Cardiac muscle cell (in vitro differentiated cells and primary cell): ENCODE measurements at regions not wholly inside any gene's neighbourhood (a gene's known extent, or its start where the extent isn't known, plus 50 kb on each side); places are given as distances from the start of the nearest gene placed in this dataset.

ENCODE experiments used
- DNase-seq, 2 donors: peaks; one replicate each; pipeline versions ENCODE4 v3.0.0 to v3.0.0-alpha.2; 2010 to 2017; ENCODE audit warnings: low read depth in 1 of 2, low spot score in 1 of 2
- H3K27ac ChIP-seq: fragments of 200-600 bp; sonication (generic); 2 replicates; pipeline ENCODE4 v1.5.1; 2016
- H3K27me3 ChIP-seq: fragments of 200-600 bp; sonication (generic); 2 replicates; pipeline ENCODE4 v1.6.0; 2016; ENCODE audit warnings: control low read depth
- H3K36me3 ChIP-seq: fragments of 200-600 bp; sonication (generic); 2 replicates; pipeline ENCODE4 v1.5.1; 2016; ENCODE audit warnings: control low read depth
- H3K4me1 ChIP-seq: fragments of 200-600 bp; sonication (generic); 2 replicates; pipeline ENCODE4 v1.8.1; 2017; ENCODE audit warnings: low read depth, mild to moderate bottlenecking, mixed run types
- H3K4me3 ChIP-seq: fragments of 200-600 bp; sonication (generic); 2 replicates; pipeline ENCODE4 v1.5.1; 2016; ENCODE audit warnings: mild to moderate bottlenecking
- H3K9me3 ChIP-seq: fragments of 200-600 bp; sonication (generic); 2 replicates; pipeline ENCODE4 v1.5.1; 2017; ENCODE audit warnings: low read depth, mild to moderate bottlenecking, control low read depth
- CTCF ChIP-seq: IDR thresholded peaks from 2 replicates; pipeline ENCODE4 v1.5.1; 2012; ENCODE audit warnings: low read depth, mild to moderate bottlenecking, low read length

GRCh38 chrY:4483693-4484092 lies 516.4 kb upstream of the PCDH11Y start:
- H3K27ac ChIP-seq: no peak overlapping the region
- no peaks in the 10 kb centered on the region for H3K36me3 ChIP-seq
- peak in 1 of 2 donors; percentile 11 for DNase-seq
- H3K4me1 ChIP-seq: no peaks in the 10 kb centered on the region
- no peaks in the 10 kb centered on the region for H3K9me3 ChIP-seq
- no peaks in the 10 kb centered on the region for H3K27me3 ChIP-seq
- no peak for TF ChIP-seq CTCF
- no peak overlapping the region for H3K4me3 ChIP-seq
